ENCODE measurements at regions not wholly inside any gene's neighbourhood (a gene's known extent, or its start where the extent isn't known, plus 50 kb on each side); places are given as distances from the start of the nearest gene placed in this dataset.

DNA sequence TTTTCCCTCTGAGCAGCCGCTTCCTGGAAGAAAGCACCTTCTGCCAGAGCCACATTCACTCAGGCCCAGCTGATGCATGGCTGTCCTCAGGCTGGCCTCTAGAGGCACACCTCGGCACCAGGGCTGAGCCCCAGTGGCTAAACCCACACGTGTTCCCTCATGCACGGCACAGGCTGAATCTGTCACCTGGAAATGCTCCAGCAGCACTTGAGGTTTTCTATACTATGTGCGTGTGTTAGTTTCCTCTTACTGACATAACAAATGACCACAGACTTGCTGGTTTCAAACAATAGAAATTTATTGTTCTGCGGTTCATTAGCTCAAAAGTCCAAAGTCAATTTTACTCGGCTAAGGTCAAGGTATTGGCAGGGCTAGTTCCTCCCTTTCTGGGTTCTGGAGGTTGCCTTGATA, 141.4 kb downstream of the LRRC70 start (continued):
- TF ChIP-seq, protein P1, sequence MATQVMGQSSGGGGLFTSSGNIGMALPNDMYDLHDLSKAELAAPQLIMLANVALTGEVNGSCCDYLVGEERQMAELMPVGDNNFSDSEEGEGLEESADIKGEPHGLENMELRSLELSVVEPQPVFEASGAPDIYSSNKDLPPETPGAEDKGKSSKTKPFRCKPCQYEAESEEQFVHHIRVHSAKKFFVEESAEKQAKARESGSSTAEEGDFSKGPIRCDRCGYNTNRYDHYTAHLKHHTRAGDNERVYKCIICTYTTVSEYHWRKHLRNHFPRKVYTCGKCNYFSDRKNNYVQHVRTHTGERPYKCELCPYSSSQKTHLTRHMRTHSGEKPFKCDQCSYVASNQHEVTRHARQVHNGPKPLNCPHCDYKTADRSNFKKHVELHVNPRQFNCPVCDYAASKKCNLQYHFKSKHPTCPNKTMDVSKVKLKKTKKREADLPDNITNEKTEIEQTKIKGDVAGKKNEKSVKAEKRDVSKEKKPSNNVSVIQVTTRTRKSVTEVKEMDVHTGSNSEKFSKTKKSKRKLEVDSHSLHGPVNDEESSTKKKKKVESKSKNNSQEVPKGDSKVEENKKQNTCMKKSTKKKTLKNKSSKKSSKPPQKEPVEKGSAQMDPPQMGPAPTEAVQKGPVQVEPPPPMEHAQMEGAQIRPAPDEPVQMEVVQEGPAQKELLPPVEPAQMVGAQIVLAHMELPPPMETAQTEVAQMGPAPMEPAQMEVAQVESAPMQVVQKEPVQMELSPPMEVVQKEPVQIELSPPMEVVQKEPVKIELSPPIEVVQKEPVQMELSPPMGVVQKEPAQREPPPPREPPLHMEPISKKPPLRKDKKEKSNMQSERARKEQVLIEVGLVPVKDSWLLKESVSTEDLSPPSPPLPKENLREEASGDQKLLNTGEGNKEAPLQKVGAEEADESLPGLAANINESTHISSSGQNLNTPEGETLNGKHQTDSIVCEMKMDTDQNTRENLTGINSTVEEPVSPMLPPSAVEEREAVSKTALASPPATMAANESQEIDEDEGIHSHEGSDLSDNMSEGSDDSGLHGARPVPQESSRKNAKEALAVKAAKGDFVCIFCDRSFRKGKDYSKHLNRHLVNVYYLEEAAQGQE (IDR thresholded peaks at IDR 0.05; ENCODE audit: low read depth, low read length), result no peak
- TF ChIP-seq TARDBP (IDR thresholded peaks at IDR 0.05; ENCODE audit: borderline replicate concordance) (no peak), NFYB (IDR thresholded peaks at IDR 0.05; ENCODE audit: insufficient read depth, low read depth, low read length) (no peak), SUZ12 (IDR thresholded peaks at IDR 0.05; ENCODE audit: unreplicated experiment) (no peak), CHD1 (IDR thresholded peaks at IDR 0.05; ENCODE audit: low read depth, low read length) (no peak), FOS (IDR thresholded peaks at IDR 0.05; ENCODE audit: borderline replicate concordance, extremely low read depth, insufficient read length) (no peak), SIN3A (IDR thresholded peaks at IDR 0.05; ENCODE audit: low read depth, low read length) (no peak), BRCA1 (IDR thresholded peaks at IDR 0.05; ENCODE audit: low read depth, low read length) (no peak), SRF (IDR thresholded peaks at IDR 0.05; ENCODE audit: low read depth in 2 of 2, low read length in 2 of 2) (no peak), DPF2 (IDR thresholded peaks at IDR 0.05) (peak; percentile 71), NR2C1 (IDR thresholded peaks at IDR 0.05) (peak; percentile 63), NR2F1 (conservative IDR thresholded peaks at IDR 0.05) (peak; percentile 96), CHD2 (IDR thresholded peaks at IDR 0.05; ENCODE audit: borderline replicate concordance, low read depth, low read length) (peak; percentile 40; the same call in 1 of the 2 replicates)
- TF ChIP-seq, protein P2, sequence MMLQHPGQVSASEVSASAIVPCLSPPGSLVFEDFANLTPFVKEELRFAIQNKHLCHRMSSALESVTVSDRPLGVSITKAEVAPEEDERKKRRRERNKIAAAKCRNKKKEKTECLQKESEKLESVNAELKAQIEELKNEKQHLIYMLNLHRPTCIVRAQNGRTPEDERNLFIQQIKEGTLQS (IDR thresholded peaks at IDR 0.05; ENCODE audit: borderline replicate concordance, extremely low read depth, low read depth, low read length), result no peak
- TF ChIP-seq, protein P3, sequence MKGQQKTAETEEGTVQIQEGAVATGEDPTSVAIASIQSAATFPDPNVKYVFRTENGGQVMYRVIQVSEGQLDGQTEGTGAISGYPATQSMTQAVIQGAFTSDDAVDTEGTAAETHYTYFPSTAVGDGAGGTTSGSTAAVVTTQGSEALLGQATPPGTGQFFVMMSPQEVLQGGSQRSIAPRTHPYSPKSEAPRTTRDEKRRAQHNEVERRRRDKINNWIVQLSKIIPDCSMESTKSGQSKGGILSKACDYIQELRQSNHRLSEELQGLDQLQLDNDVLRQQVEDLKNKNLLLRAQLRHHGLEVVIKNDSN (IDR thresholded peaks at IDR 0.05; ENCODE audit: borderline replicate concordance, extremely low read length, insufficient read depth, low read depth, low read length), result no peak
- TF ChIP-seq, protein P4, sequence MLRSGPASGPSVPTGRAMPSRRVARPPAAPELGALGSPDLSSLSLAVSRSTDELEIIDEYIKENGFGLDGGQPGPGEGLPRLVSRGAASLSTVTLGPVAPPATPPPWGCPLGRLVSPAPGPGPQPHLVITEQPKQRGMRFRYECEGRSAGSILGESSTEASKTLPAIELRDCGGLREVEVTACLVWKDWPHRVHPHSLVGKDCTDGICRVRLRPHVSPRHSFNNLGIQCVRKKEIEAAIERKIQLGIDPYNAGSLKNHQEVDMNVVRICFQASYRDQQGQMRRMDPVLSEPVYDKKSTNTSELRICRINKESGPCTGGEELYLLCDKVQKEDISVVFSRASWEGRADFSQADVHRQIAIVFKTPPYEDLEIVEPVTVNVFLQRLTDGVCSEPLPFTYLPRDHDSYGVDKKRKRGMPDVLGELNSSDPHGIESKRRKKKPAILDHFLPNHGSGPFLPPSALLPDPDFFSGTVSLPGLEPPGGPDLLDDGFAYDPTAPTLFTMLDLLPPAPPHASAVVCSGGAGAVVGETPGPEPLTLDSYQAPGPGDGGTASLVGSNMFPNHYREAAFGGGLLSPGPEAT (IDR thresholded peaks at IDR 0.05; ENCODE audit: low read depth), result peak; percentile 66; the same call in 1 of the 2 replicates
- TF ChIP-seq, protein P5, sequence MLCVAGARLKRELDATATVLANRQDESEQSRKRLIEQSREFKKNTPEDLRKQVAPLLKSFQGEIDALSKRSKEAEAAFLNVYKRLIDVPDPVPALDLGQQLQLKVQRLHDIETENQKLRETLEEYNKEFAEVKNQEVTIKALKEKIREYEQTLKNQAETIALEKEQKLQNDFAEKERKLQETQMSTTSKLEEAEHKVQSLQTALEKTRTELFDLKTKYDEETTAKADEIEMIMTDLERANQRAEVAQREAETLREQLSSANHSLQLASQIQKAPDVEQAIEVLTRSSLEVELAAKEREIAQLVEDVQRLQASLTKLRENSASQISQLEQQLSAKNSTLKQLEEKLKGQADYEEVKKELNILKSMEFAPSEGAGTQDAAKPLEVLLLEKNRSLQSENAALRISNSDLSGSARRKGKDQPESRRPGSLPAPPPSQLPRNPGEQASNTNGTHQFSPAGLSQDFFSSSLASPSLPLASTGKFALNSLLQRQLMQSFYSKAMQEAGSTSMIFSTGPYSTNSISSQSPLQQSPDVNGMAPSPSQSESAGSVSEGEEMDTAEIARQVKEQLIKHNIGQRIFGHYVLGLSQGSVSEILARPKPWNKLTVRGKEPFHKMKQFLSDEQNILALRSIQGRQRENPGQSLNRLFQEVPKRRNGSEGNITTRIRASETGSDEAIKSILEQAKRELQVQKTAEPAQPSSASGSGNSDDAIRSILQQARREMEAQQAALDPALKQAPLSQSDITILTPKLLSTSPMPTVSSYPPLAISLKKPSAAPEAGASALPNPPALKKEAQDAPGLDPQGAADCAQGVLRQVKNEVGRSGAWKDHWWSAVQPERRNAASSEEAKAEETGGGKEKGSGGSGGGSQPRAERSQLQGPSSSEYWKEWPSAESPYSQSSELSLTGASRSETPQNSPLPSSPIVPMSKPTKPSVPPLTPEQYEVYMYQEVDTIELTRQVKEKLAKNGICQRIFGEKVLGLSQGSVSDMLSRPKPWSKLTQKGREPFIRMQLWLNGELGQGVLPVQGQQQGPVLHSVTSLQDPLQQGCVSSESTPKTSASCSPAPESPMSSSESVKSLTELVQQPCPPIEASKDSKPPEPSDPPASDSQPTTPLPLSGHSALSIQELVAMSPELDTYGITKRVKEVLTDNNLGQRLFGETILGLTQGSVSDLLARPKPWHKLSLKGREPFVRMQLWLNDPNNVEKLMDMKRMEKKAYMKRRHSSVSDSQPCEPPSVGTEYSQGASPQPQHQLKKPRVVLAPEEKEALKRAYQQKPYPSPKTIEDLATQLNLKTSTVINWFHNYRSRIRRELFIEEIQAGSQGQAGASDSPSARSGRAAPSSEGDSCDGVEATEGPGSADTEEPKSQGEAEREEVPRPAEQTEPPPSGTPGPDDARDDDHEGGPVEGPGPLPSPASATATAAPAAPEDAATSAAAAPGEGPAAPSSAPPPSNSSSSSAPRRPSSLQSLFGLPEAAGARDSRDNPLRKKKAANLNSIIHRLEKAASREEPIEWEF (IDR thresholded peaks at IDR 0.05; ENCODE audit: insufficient replicate concordance, low read depth, low read length), result no peak
- TF ChIP-seq, protein P6, sequence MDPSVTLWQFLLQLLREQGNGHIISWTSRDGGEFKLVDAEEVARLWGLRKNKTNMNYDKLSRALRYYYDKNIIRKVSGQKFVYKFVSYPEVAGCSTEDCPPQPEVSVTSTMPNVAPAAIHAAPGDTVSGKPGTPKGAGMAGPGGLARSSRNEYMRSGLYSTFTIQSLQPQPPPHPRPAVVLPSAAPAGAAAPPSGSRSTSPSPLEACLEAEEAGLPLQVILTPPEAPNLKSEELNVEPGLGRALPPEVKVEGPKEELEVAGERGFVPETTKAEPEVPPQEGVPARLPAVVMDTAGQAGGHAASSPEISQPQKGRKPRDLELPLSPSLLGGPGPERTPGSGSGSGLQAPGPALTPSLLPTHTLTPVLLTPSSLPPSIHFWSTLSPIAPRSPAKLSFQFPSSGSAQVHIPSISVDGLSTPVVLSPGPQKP (IDR thresholded peaks at IDR 0.05; ENCODE audit: low read depth, low read length), result no peak

Measured in GM12878 (cell line).